Activated naive CD8-positive, alpha-beta T cell (primary cell): ENCODE measurements at regions not wholly inside any gene's neighbourhood (a gene's known extent, or its start where the extent isn't known, plus 50 kb on each side); places are given as distances from the start of the nearest gene placed in this dataset.

Experiments
- H3K27ac Mint-ChIP-seq: one replicate; pipeline ENCODE4 v1.8.0; 2021; ENCODE audit warnings: mixed read lengths
- H3K27me3 Mint-ChIP-seq: one replicate; pipeline ENCODE4 v1.8.0; 2021; ENCODE audit warnings: mixed read lengths
- H3K36me3 Mint-ChIP-seq: one replicate; pipeline ENCODE4 v1.8.0; 2021; ENCODE audit warnings: mixed read lengths
- H3K4me1 Mint-ChIP-seq: one replicate; pipeline ENCODE4 v1.8.0; 2021; ENCODE audit warnings: low read depth, mixed read lengths
- H3K4me3 Mint-ChIP-seq: one replicate; pipeline ENCODE4 v1.8.0; 2021; ENCODE audit warnings: mild to moderate bottlenecking, mixed read lengths
- H3K9me3 Mint-ChIP-seq: one replicate; pipeline ENCODE4 v1.8.0; 2021; ENCODE audit warnings: low read depth, mixed read lengths

DNA sequence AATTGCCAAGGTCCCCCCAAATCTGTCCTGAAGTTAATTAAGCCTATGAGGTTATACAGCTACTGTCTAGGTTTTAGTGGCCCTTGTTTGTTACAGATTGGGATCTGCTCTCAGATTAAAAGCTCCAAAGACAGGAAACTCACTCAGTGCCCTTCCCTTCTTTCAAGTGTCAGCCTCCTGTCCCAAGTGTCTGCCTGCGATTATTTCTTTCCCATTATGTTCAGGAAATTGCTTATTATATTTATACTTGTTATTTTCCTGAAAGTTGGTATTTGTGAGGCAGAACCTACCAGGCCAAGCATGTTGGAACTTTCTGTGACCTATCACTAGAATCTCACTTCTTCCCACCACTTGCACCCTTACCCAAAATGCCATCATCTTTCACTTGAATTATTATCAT is 173.2 kb downstream of the AREG start:
- peaks cover 2% of the 10 kb centered on the region for H3K27me3 Mint-ChIP-seq
- H3K36me3 Mint-ChIP-seq: peaks cover 2% of the 10 kb centered on the region
- H3K4me1 Mint-ChIP-seq: peaks cover 1% of the 10 kb centered on the region
- no peaks in the 10 kb centered on the region for H3K9me3 Mint-ChIP-seq
- no peak overlapping the region for H3K27ac Mint-ChIP-seq
- H3K4me3 Mint-ChIP-seq: no peak overlapping the region

DNA sequence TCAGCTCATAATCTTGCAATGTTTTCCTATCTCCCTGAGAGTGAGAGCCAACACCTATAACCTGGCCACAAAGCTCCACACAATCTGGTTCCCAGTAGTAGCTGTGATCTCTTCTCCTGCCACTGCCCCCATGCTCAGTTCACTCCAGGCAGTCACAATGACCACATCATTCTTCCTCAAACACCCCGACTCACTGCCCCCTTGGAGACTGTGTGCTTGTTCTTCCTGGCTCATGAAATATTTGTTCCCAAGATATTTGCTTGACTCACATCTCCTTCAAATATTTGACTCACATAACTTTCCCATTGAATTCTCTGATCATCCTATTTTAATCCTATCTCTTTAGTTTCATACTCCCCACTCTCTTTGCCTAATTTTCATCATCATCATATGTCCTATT is 173.7 kb downstream of the AREG start:
- Mint-ChIP-seq H3K27ac (no peak overlapping the region), H3K27me3 (peaks cover 2% of the 10 kb centered on the region), H3K36me3 (peaks cover 2% of the 10 kb centered on the region), H3K9me3 (no peaks in the 10 kb centered on the region), H3K4me3 (no peak overlapping the region), H3K4me1 (peaks cover 3% of the 10 kb centered on the region)

DNA sequence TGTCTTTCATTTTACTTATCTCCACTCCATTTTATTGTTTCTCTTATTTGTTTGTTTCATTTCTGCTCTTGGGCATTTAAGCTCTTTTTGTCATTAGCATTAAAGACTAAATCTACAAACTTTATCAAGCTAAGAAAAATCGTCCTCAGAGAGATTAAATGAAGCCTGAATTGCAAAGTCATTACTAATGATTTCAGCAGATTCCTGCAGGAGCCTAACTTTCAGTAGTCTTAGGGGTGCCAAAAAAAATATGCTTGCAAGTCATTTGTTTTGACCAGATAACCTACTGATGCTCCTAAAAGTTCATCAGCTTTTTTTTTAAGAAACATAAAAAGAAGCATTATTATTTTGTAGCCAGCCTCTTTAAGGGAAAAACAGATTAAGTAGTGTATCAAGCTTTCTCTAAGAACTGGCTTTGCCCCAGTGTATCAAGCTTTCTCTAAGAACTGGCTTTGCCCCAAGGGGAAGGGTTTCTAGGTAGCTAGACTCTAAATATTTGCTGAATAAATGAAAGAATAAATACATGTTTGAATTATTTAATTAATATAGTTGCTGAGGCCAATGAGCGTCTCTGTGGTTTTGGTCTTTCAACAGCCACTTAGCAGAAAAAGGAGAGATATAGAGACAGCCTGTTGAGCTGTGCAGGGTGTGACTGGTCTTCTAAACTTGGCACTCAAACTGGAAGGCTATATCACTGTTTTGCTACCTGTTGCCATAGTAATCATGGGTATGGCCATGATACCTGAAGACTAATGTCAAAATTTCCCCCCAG is 174.2 kb downstream of the BTC start:
- Mint-ChIP-seq H3K9me3 (no peaks in the 10 kb centered on the region), H3K27me3 (peaks cover 2% of the 10 kb centered on the region), H3K36me3 (peaks cover 2% of the 10 kb centered on the region), H3K4me3 (no peak overlapping the region), H3K4me1 (peaks cover 12% of the 10 kb centered on the region), H3K27ac (no peak overlapping the region)

DNA sequence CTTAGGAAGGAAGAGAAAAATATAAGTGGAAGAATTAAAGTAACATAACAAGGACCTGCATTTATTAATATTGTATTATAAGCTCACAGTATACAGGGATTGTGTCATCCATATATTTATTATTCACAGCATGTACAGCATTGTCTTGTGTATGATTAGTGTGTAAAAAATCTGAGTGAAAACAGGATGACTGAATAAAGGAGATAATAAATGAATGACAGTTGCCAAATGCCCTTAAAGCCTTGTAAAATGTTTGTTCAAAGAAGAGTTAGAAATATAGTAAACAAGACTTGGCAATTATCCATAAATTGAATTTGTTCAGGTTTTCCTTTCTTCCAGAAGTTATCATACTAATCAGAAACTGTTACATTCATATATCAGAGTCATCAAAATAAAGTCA is 172.7 kb downstream of the BTC start:
- H3K9me3 Mint-ChIP-seq: no peaks in the 10 kb centered on the region
- peaks cover 2% of the 10 kb centered on the region for H3K36me3 Mint-ChIP-seq
- no peak overlapping the region for H3K27ac Mint-ChIP-seq
- no peak overlapping the region for H3K4me3 Mint-ChIP-seq
- peaks cover 22% of the 10 kb centered on the region for H3K4me1 Mint-ChIP-seq
- peaks cover 2% of the 10 kb centered on the region for H3K27me3 Mint-ChIP-seq

DNA sequence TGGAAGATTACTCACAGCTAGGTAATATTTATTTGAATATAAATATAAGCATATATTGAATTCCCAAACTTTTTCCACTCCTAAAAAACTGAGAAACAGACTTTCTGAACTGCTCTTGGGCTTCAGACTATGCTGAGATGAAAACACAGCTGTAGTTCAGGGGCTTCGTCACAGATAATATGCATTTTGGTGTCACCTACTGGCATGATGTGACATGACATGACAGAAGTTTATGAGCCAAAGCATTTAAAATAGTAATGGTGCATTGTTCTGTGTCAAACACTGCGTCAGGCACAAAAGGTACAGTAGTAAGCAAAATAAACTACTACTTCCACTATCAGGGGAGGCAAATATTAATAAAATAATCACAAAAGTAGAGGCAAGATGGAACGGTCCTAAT is 171.3 kb downstream of the BTC start:
- H3K4me3 Mint-ChIP-seq: no peak overlapping the region
- peaks cover 2% of the 10 kb centered on the region for H3K36me3 Mint-ChIP-seq
- peaks cover 2% of the 10 kb centered on the region for H3K27me3 Mint-ChIP-seq
- H3K27ac Mint-ChIP-seq: no peak overlapping the region
- H3K4me1 Mint-ChIP-seq: peaks cover 22% of the 10 kb centered on the region
- no peaks in the 10 kb centered on the region for H3K9me3 Mint-ChIP-seq

DNA sequence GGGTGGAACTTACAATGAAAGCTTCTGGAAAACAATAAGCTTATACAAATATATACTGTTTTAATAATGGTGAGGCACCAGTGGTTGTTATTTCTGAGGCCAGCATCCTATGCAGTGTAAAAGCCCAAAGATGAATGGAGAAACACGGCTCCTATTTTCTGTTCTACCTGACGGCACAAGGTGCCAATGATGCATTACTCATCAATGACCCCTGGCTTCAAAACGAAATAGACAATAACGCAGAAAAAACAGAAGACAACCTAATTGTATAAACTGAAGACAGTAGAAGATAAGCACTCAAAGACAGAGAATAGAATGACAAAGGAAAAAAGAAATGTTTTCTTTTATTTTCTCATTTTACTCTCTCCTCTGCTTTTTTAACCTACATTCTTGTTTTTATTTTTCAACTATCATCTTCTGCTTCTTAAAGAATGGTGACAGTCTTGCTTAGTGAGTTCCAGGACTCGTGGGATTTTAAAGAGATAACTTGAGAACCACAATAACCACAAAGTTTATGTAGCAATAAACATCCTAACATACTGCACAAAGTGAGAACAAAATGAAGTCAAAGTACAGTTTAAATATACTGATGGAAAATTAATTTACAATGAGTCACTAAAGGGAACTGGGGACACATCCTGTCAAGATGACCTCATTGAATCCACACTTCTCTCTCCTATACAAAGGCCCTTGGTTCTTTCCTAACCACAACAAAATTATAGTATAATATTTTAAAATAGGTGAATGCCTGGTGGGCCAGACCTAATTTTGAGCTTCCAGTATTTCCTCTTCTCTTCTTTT is 169.8 kb downstream of the BTC start:
- Mint-ChIP-seq H3K27me3 (no peaks in the 10 kb centered on the region), H3K27ac (no peak overlapping the region), H3K36me3 (no peaks in the 10 kb centered on the region), H3K9me3 (no peaks in the 10 kb centered on the region), H3K4me3 (no peak overlapping the region), H3K4me1 (peaks cover 22% of the 10 kb centered on the region)

DNA sequence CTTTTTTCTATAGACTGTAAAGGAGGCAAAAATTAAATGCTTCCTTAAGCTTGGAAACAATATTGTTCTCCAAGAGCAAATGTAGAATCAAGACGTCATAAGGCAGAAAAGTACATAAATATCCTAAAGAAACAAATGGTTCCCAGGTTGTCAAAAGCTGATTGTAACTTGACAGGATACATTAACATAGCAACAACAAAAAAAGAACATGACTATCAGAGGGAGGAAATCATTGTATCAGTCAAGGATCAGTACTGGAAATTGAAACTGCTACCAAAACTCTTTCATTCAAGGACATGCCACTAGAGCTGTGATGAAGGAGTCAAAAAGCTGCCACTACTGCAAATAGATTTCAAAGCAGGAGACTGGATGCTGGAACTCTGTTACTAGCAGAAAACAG is 168.3 kb downstream of the BTC start:
- peaks cover 22% of the 10 kb centered on the region for H3K4me1 Mint-ChIP-seq
- no peak overlapping the region for H3K27ac Mint-ChIP-seq
- H3K36me3 Mint-ChIP-seq: no peaks in the 10 kb centered on the region
- no peak overlapping the region for H3K4me3 Mint-ChIP-seq
- H3K9me3 Mint-ChIP-seq: no peaks in the 10 kb centered on the region
- no peaks in the 10 kb centered on the region for H3K27me3 Mint-ChIP-seq

DNA sequence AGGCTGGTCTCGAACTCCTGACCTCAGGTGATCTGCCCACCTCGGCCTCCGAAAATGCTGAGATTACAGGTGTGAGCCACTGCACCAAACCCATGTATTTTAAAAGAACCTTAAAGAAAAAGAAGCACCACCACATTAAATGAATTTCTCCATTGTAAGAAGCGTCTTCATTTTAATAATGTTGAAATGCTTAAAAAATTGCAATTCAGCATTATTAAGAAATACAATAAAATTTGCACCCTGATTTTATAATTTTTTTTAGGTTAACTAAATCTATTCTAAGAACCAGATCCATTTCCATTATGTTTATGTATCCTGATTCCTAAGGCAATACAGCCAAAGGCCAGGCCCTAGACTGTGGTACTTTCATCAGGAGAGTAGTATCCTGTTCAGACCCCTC is 167.2 kb downstream of the BTC start:
- H3K4me3 Mint-ChIP-seq: no peak overlapping the region
- H3K4me1 Mint-ChIP-seq: peaks cover 25% of the 10 kb centered on the region
- no peaks in the 10 kb centered on the region for H3K9me3 Mint-ChIP-seq
- no peaks in the 10 kb centered on the region for H3K27me3 Mint-ChIP-seq
- H3K36me3 Mint-ChIP-seq: no peaks in the 10 kb centered on the region
- H3K27ac Mint-ChIP-seq: no peak overlapping the region

DNA sequence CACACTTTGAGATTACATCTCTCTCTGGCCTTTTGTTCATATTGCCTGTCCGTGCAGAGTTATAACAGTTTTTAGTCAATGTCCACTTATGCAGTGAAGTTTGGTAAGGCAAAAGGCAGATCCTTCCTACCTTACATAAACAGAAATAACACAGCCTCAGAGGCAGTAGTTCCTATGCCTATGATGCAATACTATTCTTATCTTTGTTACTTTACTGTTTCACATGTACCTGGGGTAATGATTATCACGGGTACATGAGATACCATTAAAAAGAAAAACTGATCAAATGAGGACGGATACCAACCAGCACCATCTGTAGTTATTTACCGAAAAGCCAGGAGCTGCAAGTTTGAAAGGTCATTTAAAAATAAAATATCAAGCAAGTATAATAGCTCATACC is 166.8 kb downstream of the BTC start:
- Mint-ChIP-seq H3K4me3 (no peak overlapping the region), H3K4me1 (peaks cover 27% of the 10 kb centered on the region), H3K27me3 (no peaks in the 10 kb centered on the region), H3K9me3 (no peaks in the 10 kb centered on the region), H3K36me3 (no peaks in the 10 kb centered on the region), H3K27ac (no peak overlapping the region)

DNA sequence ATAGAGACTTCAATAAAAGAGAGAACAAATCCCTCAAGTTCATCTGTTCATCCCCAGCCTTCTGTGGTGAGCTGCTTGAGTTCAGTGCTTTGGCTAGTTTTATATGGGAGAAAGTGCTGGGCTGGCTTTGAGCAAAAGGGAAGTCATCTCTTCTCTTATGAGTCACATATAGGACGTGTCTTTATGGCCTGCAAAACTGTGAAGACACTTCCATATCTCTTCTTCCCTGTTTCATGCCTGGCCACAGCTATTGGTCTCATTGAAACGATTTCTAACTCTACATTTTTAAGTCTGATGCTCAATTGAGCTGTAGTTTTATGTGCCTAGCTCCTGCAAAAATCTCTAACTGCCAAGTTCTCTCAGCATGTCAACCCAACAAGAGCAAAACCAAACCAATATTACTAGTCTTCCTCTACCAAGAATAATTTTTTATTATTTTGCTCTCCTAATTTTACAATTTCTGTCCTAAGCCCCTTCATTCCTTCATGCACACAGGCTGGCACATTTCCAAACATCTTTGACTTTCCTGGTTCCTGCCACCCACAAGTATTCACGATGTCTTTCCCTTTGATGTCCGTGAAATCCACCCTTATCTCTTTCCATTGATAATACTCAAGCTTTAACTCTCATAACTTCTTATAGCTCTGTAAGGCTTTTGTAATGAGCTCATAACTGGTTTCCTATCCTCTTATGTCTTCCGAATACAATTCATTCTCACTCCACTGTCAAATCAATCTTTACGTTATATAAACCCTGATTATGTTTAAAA is 165.3 kb downstream of the BTC start:
- Mint-ChIP-seq H3K27ac (no peak overlapping the region), H3K4me3 (no peak overlapping the region), H3K36me3 (no peaks in the 10 kb centered on the region), H3K27me3 (no peaks in the 10 kb centered on the region), H3K4me1 (peaks cover 38% of the 10 kb centered on the region), H3K9me3 (no peaks in the 10 kb centered on the region)

DNA sequence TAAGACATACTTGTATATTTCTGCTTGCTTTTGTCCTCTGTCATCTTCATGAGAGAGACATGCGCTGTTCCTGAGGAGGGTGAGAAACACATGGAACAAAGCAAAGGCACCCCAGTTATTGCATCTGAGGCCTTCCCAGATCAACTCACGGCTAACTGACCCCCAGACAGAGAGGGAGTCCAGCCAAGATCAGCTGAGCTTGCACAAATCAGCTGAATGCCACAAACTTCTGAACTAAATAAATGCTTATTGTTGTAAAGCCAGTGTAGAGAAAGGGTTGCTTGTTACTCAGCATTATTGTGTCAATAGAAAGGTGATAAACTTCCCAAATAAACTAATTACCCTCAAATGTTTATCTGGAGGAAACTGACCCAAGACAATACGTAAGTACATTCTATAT is 163.8 kb downstream of the BTC start:
- H3K4me3 Mint-ChIP-seq: no peak overlapping the region
- no peaks in the 10 kb centered on the region for H3K27me3 Mint-ChIP-seq
- H3K27ac Mint-ChIP-seq: no peak overlapping the region
- peaks cover 26% of the 10 kb centered on the region for H3K4me1 Mint-ChIP-seq
- H3K36me3 Mint-ChIP-seq: no peaks in the 10 kb centered on the region
- H3K9me3 Mint-ChIP-seq: no peaks in the 10 kb centered on the region

DNA sequence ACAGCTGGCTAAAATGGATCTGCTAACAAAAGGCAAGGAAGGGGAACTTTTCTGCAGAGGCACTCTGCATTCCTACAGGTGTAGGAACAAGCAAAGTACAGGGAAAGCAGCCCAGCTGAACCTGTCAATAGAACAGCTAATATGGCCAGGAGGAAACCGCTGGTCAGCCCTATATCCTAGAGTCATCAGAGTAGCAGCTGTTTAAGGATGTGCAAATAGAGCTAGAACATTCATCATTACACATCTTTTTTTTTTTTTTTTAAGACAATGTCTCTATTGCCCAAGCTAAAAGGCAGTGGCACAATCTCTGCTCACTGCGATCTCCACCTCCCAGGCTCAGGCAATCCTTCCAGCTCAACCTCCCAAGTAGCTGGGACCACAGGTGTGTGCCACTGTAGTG is 163.0 kb downstream of the BTC start:
- no peaks in the 10 kb centered on the region for H3K36me3 Mint-ChIP-seq
- no peaks in the 10 kb centered on the region for H3K27me3 Mint-ChIP-seq
- no peak overlapping the region for H3K4me3 Mint-ChIP-seq
- H3K27ac Mint-ChIP-seq: no peak overlapping the region
- H3K9me3 Mint-ChIP-seq: no peaks in the 10 kb centered on the region
- peaks cover 20% of the 10 kb centered on the region for H3K4me1 Mint-ChIP-seq

DNA sequence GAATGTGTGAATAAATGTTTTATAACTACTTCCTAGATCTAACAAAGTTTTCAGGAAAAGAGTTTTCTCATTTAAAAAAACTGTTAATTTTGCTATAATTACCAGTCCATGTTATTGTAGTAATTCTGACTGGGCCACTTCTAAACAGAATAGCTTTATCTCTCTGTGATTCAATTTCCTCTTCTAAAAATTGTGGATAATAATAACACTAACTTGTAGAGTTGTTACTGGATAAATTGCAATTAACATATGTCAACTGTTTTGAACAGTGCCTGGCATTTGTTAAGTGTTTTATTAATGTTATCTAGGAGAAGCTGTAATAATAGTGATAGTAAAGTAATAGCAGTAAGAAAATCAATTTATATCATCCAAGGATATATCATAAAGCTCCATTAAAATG is 162.3 kb downstream of the BTC start:
- H3K27ac Mint-ChIP-seq: no peak overlapping the region
- no peaks in the 10 kb centered on the region for H3K9me3 Mint-ChIP-seq
- no peaks in the 10 kb centered on the region for H3K27me3 Mint-ChIP-seq
- H3K4me1 Mint-ChIP-seq: peaks cover 20% of the 10 kb centered on the region
- no peak overlapping the region for H3K4me3 Mint-ChIP-seq
- no peaks in the 10 kb centered on the region for H3K36me3 Mint-ChIP-seq

DNA sequence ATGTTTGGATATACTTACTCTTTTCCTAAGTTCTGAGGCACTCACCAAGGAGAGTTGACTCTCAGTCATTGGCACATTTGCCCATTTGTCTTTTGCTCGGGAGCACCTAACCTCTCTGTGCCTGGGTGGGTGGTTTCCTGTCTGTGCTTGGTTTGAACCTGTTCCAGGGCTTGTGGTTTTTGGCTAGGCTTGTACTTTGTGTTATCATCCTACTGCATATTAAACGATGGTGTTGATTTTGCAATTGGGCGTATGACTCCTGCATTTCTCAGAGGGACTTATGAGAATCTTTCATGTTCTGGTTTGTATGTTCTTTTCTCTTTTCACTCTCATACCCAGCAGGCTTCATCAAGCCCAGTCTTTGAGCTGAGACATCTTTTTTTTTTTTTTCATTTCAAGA is 161.7 kb downstream of the BTC start:
- Mint-ChIP-seq H3K27ac (peak overlapping the region; percentile 51), H3K4me1 (peaks cover 20% of the 10 kb centered on the region), H3K36me3 (no peaks in the 10 kb centered on the region), H3K4me3 (peak overlapping the region; percentile 33), H3K27me3 (peaks cover 2% of the 10 kb centered on the region), H3K9me3 (no peaks in the 10 kb centered on the region)

DNA sequence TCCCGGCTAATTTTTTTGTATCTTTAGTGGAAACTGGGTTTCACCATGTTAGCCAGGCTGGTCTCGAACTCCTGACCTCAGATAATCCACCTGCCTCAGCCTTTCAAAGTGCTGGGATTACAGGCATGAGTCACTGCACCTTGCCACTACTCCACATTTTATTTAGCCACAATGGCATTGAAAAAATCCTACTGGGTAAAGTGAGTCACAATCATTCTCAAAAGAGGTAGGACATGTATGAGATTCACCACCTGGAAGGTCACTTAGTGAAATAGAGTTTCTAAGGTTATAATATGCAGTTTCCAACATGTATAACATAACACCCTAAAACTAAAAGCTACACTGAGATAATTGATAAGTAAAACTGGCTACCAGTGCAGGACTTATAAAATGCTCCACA is 159.2 kb downstream of the BTC start:
- peaks cover 5% of the 10 kb centered on the region for H3K27me3 Mint-ChIP-seq
- H3K9me3 Mint-ChIP-seq: no peaks in the 10 kb centered on the region
- peaks cover 20% of the 10 kb centered on the region for H3K4me1 Mint-ChIP-seq
- no peaks in the 10 kb centered on the region for H3K36me3 Mint-ChIP-seq
- no peak overlapping the region for H3K4me3 Mint-ChIP-seq
- H3K27ac Mint-ChIP-seq: no peak overlapping the region
